Sigmoid colon (tissue), 4 donors: ENCODE measurements at regions not wholly inside any gene's neighbourhood (a gene's known extent, or its start where the extent isn't known, plus 50 kb on each side); places are given as distances from the start of the nearest gene placed in this dataset.

ENCODE experiments used
- EP300 ChIP-seq, 4 donors: sonication (generic); formaldehyde crosslinking; IDR thresholded peaks; one replicate each; pipeline ENCODE4 v1.6.1; 2017; ENCODE audit warnings: antibody characterized with exemption in 4 of 4
- POLR2A ChIP-seq, 2 donors: fragments of 450-650 bp; IDR thresholded peaks; one replicate each; pipeline ENCODE4 v1.6.1; 2016; ENCODE audit warnings: antibody characterized with exemption in 2 of 2, mild to moderate bottlenecking in 2 of 2, moderate library complexity in 2 of 2
- TF ChIP-seq, protein P1 (sequence below), 4 experiments: fragments of 450-650 bp in 3 of 4; fragments of 200-600 bp in 1 of 4; IDR thresholded peaks; one replicate each; pipeline ENCODE4 v1.5.1; 2016 to 2019; ENCODE audit warnings: antibody characterized with exemption in 4 of 4, mild to moderate bottlenecking in 3 of 4, moderate library complexity in 2 of 4

DNA sequence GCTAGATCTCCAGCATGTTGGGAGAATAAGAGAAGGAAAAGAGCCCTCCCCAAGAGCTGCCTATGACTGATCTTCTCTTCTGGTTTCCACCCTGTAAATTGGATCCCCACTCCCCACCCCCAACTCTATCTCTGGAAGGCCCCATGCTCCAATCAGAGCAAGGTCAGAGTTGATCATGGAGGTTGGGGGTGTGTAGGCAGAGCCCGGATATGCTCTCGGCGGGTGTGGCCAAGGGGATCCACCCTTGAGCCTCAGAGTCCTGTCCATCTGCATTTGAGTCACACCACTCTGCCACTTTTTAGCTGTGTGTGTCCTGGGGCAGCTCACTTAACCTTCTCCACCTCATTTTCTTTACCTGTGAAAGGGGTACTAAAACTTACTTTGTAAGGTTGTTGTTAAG is 79.5 kb downstream of the NAV1 start:
- TF ChIP-seq, protein P1, sequence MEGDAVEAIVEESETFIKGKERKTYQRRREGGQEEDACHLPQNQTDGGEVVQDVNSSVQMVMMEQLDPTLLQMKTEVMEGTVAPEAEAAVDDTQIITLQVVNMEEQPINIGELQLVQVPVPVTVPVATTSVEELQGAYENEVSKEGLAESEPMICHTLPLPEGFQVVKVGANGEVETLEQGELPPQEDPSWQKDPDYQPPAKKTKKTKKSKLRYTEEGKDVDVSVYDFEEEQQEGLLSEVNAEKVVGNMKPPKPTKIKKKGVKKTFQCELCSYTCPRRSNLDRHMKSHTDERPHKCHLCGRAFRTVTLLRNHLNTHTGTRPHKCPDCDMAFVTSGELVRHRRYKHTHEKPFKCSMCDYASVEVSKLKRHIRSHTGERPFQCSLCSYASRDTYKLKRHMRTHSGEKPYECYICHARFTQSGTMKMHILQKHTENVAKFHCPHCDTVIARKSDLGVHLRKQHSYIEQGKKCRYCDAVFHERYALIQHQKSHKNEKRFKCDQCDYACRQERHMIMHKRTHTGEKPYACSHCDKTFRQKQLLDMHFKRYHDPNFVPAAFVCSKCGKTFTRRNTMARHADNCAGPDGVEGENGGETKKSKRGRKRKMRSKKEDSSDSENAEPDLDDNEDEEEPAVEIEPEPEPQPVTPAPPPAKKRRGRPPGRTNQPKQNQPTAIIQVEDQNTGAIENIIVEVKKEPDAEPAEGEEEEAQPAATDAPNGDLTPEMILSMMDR (IDR thresholded peaks at IDR 0.05): no peak
- no peak for TF ChIP-seq POLR2A (IDR thresholded peaks at IDR 0.05)
- no peak for TF ChIP-seq EP300 (IDR thresholded peaks at IDR 0.05)
